HL-60 (cell line): ENCODE measurements at regions not wholly inside any gene's neighbourhood (a gene's known extent, or its start where the extent isn't known, plus 50 kb on each side); places are given as distances from the start of the nearest gene placed in this dataset.

Experiments
- DNase-seq, 2 experiments: peaks; one replicate each; pipeline ENCODE4 v3.0.0-alpha.2; 2010 to 2020; ENCODE audit warnings: low read depth in 1 of 2, low spot score in 1 of 2
- H3K27ac ChIP-seq: fragments of 250-450 bp; sonication (Bioruptor Pico); replicated peaks from 2 replicates; pipeline ENCODE4 v1.5.1; 2020; ENCODE audit warnings: mild to moderate bottlenecking, moderate library complexity
- H3K27me3 ChIP-seq: fragments of 250-450 bp; sonication (Bioruptor Pico); 2 replicates; pipeline ENCODE4 v1.5.1; 2021; ENCODE audit warnings: mild to moderate bottlenecking, moderate library complexity; ENCODE audit not compliant: insufficient read depth, poor library complexity, severe bottlenecking
- H3K4me3 ChIP-seq: replicated peaks from 2 replicates; pipeline ENCODE4 v1.5.1; 2011; ENCODE audit warnings: mild to moderate bottlenecking, control low read depth, low read length; ENCODE audit not compliant: insufficient read depth
- CTCF ChIP-seq: IDR thresholded peaks from one replicate; pipeline ENCODE4 v1.5.1; 2011; ENCODE audit warnings: low read length, control low read depth, inconsistent platforms; ENCODE audit not compliant: insufficient read depth
- GABPA ChIP-seq: IDR thresholded peaks from 2 replicates; pipeline ENCODE4 v1.6.1; 2012; ENCODE audit warnings: low read depth
- POLR2AphosphoS5 ChIP-seq: IDR thresholded peaks from 2 replicates; pipeline ENCODE4 v1.6.1; 2012; ENCODE audit warnings: low read depth
- REST ChIP-seq: IDR thresholded peaks from 2 replicates; pipeline ENCODE4 v1.6.1; 2012; ENCODE audit warnings: low read depth; ENCODE audit not compliant: insufficient replicate concordance
- SPI1 ChIP-seq: IDR thresholded peaks from 2 replicates; pipeline ENCODE4 v1.6.1; 2012; ENCODE audit warnings: low read depth, mild to moderate bottlenecking, borderline replicate concordance

- no peaks in the 10 kb centered on the region for H3K27me3 ChIP-seq
- no peak overlapping the region for H3K4me3 ChIP-seq
- H3K27ac ChIP-seq: no peak overlapping the region
- no peak for TF ChIP-seq POLR2AphosphoS5
- no peak for TF ChIP-seq SPI1
- TF ChIP-seq CTCF: no peak
- no peak for TF ChIP-seq REST
- no peak for DNase-seq
Measured at GRCh38 chr6:26213334-26214075, 126.3 kb downstream of the HFE start.

GRCh38 chr6:26214803-26215584 lies 127.8 kb downstream of the HFE start:
- H3K27me3 ChIP-seq: no peaks in the 10 kb centered on the region
- DNase-seq: no peak
- no peak overlapping the region for H3K27ac ChIP-seq
- no peak overlapping the region for H3K4me3 ChIP-seq
- TF ChIP-seq POLR2AphosphoS5 (no peak), GABPA (no peak), CTCF (no peak), REST (no peak), SPI1 (no peak)

GRCh38 chr6:26215585-26216358 lies 128.5 kb downstream of the HFE start:
- no peaks in the 10 kb centered on the region for H3K27me3 ChIP-seq
- peak in 1 of 2 experiments; percentile 16 for DNase-seq
- H3K4me3 ChIP-seq: no peak overlapping the region
- TF ChIP-seq POLR2AphosphoS5 (no peak), SPI1 (no peak), GABPA (no peak), CTCF (no peak), REST (no peak)
- H3K27ac ChIP-seq: peak overlapping the region; percentile 82
